ENCODE measurements at regions not wholly inside any gene's neighbourhood (a gene's known extent, or its start where the extent isn't known, plus 50 kb on each side); places are given as distances from the start of the nearest gene placed in this dataset.
A peak's percentile ranks its signal among the peaks of the same experiment; 100 is the strongest.

DNA sequence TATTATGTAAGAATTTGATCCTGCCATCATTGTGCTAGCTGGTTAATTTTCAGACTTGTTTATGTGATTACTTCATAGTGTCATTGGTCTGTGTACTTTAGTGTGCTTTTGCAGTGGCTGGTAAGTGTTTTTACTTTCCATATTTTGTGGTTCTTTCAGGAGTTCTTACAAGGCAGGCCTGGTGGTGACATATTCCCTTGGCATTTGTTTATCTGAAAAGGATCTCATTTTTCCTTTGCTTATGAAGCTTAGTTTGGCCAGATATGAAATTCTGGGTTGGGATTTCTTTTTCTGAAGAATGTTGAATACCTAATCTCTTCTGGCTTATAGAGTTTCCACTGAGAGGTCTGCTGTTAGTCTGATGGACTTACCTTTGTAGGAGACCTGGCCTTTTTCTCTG, 72.8 kb upstream of the MC4R start:
- DNase-seq: no peak

DNA sequence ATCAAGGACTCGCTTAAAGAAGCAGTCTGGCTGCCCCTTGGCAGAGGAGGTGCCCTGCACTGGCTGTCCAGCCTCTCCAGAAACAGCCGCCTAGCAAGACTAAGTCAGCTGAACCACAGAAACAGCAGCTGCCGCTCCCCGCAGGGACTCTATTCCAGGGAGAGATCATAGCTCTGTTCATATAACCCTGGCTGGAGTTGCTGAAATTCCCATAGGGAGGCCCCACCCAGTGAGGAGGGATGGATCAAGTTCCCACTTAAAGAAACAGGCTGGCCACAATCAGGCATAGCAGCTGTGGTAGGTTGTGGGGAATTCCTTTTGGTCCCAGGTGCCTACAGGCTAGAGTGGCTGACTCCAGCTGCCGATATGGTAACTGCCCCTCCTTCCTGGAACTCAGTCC, 74.2 kb upstream of the MC4R start:
- DNase-seq: peak; percentile 39

DNA sequence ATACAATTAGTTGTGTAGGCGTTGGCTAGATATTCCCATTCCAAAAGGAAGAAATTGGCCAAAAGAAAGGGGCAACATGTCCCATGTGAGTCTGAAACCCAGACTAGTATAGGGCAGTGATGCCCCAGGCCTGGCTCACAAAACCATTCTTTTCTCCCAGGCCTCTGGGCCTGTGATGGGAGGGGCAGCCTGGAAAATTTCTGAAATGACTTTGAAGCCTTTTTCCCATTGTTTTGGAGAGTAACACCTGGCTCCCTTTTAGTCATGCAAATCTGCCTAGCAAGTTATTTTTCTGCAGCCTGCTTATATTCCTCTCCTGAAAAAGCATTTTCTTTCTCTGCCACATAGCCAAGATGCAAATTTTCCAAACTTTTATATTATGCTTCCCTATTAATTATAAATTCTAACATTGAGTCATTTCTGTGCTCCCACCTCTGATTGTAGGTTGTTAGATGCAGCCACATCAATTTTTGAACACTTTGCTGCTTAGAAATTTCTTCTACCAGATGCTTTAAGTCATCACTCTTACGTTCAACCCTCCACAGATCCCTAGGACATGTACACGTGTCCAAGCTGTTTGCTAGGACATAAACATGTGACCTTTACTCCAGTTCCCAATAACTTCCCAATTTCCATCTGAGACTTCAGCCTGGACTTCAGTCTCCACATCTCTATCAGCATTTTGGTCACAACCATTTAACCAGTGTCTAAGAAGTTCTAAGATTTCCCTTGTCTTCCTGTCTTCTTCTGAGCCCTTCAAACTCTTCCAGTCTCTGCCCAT, 76.1 kb upstream of the MC4R start:
- DNase-seq: no peak

DNA sequence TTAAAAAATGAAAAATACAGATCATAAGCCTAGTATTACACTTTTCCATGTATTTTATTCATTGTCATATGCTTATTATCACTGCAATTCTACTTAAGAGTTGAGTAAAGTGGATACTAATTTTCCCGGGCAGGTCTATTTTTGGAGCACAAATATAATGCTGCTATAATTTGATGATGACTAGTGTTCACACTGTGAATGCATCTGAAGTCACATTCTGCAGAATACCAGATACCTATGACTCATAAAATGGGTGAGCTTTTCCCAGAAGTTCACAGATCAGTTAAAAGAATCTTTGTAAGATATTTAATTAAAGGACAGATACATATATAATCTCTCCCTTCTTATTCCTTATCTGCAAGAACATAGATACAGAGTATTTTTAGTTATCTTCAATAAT, 79.8 kb upstream of the MC4R start:
- no peak for DNase-seq

DNA sequence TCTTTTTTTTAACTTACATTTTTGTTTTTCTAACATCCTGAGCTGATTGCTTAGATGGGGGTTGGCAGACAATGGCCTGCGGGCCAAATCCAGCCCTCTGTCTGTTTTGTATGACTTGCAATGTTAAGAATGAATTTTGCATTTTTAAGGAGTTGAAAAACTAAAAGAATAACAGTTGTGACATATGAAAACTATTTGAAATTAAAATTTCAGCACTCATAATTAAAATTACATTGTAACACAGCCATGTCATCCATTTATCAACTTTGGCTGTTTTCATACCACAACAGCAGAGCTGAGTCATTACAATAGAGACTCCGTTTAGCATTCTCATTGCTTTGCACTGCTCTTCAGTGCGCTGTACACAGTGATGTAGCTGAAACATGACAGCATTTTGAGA, 94.1 kb upstream of the MC4R start:
- no peak for DNase-seq

DNA sequence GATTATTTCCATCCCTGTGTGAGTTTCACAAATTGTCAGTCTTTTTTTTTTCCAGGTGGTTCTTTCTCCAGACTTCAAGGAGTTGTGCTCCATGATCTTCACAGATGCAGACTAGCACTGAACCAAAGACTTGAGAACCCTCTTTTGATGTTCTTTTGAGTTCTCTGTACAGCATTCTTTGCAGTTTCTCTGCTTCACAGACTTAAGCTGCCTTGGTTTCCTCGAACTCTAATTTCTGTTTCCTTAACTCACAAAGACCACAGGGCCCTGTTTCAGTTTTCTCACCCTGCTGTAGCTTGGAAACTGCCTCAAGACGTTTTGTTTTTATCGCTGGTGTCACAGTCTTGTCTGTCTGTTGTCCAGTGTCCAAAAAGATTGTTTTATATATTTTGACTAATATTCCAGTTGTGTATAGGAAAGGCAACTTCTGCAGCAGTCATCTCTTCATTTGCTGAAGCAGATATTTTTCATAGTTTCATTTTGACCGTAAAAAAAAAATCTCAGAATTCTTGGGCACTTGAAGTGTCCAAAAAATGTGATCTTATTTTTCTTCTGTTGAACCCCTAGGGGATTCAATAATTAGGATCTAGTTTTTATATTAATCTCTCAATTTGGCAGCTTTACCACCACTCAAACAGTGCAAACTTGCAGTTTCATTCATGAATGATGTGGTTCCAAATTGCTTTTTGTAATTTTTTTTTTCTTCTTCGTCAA, 97.0 kb upstream of the MC4R start:
- DNase-seq: no peak

DNA sequence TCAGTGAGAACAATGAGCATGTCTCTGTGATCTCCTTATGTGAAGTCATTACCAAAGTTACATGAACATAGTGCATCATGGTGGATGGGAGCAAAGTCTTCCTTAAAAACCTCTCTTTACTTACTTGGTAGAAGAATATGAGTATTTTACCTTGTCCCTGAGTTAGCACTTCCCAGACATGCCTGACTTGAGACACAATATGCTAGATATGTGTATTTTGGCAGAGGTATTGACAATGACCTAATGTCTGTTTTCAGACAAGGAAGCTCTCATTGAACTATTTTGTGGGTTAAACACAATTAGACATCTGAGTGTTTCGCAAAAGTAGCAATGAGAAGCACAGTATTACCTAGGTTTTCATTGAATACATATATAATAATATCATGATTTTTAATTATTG, 99.1 kb upstream of the MC4R start:
- DNase-seq: peak; percentile 10

DNA sequence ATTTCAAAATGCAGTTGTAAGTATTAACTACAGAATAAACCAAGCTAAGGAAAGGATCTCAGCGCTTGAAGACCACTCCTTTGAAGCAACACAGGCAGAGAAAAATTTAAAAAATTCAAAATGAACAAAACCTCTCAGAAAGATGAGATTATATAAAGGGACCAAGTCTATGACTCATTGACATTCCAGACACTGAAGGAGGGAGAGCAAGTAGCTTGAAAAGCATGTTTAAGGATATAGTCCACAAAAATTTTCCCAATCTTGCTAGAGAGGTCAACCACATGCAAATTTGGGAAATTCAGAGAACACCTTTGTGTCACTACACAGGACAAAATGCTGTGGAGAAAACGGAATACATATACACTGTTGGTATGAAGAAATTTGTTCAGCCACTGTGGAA, 112.6 kb upstream of the MC4R start:
- DNase-seq: no peak

DNA sequence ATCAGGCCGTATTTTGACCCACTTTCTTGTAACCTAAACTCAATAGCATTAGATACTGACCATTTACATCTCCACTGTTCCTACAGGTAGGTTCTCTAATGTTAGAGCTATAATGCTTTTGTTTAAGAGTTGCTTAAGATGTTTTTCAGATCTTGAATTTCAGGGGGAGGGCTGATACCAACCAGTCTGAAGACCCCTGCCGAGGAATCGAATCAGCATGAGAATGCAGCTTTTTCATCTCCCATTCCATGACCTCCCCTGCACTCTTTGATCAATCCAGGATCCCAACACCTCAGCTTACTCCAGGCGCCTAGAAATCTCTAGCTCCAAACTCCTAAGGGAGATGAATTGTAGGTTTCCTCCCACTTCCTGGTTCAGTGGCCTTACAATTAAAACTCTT, 120.5 kb upstream of the MC4R start:
- no peak for DNase-seq

DNA sequence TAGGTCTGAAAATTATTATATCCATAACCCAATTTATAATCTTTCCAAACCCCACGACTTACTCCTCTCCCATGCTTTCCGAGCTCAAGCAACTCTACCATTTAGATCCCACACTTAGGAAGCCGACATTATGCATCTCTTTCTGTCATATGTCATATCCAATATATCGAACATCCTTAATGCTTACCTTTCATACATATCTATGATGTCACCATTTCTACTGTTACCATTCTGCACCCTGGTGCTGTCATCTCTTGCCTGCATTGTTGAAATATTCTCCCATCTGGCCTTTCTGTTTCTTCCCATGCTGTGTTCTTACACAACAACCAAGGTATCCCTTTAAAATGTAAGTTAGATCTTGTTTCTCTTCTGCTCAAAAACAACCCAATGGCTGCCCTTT, 127.1 kb upstream of the MC4R start:
- DNase-seq: no peak

DNA sequence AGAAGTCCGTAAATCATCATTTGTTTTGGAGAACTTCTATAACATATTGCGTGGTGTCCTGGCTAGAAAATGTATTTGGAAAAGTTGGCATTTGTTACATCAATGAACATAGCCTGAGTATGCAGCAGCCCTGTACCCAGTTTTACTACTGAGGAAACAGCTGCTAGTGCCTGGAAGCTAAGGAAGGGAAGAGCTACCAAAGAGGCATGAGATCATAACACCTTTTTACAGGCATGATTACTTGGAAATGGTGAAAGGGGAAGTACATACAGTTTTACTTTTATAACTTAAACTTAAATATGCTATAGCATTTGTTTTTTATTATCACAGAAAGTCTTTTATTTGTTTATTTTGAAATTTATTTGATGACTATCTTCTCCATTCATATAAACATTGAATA, 128.4 kb upstream of the MC4R start:
- DNase-seq: no peak

DNA sequence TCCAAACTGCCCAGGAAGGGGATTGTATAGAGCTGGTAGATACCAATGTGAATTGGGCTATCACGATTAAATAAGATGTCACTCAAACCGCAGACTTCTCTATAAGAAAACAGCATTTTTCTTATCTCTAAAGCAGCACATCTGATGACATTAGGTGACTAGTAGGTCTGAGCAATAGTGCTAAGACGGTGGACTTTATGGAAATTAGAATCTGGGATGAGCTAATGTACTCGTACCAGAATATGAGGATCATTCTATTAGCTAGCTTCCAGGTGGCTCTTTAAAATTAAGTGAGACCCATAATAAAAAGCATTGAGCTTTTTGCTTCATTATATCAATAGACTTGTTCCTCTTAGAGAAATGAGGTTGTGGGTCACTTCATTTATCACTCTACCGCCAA, 130.0 kb upstream of the MC4R start:
- DNase-seq: no peak

DNA sequence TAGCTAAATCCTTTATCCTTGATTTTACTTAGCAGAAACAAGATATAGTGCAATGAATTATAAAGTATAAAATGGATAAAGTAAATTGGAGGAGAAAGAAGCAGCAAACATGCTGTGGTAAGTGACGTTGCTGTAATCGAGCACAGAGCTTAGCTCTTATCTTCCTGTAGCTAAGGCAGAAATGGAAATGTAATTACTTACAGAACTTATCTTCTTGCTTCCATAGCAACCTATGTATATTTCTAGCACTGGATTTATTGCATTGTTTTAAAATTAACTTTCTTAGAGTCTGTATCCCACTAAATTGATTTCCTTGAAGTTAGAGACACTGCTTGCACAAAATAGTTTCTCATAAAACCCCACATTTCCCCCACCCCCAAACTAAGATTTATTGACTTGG, 130.6 kb upstream of the MC4R start:
- DNase-seq: no peak

DNA sequence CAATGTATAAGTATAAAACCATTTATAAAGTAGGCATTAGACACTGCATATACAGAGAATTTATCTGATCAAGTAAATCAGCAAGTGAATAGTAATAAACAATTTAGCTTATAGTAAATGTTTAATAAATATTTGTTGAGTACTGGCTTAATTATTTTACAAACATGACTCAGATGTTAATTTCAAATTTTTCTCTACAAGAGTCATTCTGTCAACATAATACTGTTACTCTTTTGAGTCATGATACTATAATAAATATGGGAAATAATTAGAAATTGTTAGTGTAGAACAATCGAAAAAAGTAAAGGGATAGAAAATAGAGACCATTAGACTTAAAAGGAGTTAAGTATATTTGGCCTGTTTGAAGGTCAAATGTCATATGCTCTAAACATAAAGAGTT, 133.6 kb upstream of the MC4R start:
- no peak for DNase-seq

DNA sequence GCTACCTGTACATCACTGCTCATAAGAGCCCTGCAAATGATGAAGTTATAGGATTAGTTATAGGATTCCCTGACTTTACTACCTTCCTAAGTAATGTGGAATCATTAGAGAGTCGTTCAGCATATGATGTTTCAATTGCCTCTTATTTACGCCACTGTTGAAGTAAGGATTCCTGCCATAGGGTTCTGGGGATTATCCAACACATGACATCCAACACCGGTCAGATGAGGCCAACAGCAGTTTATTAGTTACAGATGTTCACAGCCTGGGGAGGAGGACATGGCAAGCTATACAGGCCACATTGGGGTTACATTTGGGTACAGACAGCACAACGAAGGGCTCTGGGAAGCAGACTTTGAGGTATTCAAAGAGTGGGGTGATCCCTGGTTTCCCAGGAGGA, 134.1 kb upstream of the MC4R start:
- DNase-seq: peak; percentile 3

DNA sequence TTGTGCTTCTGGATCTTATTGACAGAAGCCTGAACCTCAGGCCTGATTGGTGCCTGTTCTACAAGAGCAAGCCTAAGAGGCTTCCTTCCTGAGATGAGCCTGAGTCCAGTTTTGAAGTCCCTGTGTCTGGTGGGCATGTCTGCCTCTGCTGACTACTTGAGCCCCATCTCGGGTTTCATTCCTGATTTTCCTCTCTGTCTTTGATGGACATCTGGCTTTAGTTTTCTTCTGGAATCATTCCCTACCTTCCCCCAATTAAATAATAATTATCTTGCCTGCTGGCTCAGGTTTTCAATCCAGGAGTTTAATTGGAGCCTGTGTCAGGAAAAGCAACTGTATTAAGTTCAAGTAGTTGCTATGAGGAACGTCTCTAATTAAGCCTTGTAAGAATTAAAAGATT, 135.5 kb upstream of the MC4R start:
- DNase-seq: peak; percentile 16

DNA sequence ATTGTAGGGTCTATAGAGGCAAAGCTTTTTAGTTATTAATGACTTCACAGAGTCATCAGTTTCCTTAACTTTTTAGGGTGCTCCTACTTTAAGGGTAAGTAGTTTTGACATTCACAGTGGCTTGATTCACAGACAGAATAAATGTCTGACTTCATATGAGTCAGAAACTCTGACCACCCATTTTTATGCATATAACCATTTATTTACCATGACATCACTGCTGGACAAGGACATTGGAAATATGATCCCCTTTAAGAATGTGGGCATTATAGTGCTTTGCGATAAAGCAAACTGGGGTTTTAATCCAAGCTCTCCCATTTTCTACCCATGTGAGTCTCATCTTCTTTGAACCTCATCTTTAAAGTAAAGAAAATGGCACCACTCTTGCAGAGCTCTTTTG, 162.0 kb upstream of the MC4R start:
- no peak for DNase-seq

DNA sequence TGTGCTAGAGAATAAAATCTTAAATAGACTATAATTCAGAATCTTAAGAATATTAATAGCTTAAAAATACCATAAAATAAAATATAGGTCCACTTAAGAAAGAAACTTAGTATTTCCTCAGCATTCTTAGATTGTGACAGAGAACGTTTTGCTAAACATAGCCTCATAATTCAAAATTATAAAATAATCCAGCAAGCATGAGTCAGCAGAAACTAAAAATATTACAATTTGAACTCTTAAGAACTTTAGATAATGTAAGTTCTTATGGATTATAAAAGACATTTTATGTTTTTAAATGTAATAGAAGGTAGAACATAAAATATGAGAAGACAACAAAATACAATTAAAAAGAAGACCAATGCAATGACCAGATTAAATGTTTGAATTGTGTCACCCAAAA, 164.5 kb upstream of the MC4R start:
- no peak for DNase-seq

DNA sequence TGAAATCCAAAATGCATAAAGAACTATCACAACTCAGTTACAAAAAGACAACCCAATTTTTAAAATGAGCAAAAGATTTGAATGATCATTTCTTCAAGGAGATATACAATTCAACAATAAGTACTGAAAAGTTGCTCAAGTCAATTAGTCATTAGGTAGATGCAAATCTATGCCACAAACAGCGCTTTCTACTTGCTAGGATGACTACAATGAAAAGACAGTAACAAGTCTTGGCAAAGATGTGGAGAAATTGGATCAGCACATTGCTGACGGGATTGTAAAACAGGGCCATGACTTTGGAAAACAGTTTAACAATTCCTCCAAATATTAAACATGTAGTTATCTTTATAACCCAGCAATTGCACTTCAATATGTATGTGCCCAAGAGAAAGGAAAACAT, 166.3 kb upstream of the MC4R start:
- no peak for DNase-seq

DNA sequence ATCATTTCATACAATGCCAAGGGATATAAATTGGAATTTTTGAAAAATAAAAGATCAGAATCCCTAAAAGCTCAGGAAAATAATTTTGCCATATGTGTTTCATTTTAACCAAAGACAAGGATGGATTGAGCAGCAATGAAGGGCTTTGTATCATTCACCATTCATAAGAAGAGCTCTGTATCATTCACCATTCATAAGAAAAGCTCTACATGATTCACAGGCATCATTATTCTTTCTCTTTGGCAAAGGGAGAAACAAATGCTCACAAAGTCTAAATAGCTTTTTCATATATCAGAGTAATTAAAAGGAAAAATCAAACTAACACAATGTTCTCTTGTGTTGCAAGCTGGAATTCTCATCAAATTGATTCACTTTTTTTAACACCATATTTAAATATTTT, 169.1 kb upstream of the MC4R start:
- no peak for DNase-seq

DNA sequence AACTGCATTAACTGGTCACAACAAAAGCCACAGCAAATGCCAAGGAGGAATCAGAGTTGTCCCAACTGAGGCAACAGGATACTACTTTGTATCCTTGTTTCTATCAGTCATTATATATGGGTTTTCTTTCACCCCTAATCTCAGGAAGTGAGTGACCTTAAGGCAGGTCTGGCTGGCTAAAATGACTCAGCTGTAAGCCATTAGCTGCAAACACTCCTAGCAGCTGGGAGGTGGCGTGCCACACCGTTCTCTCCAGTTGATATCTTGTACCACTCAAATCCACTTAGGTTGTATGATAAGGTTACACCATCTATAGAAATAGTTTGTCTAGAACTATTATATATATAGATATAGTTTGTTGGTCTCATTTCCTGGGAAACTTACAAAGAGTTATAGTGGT, 171.1 kb upstream of the MC4R start:
- DNase-seq: no peak

DNA sequence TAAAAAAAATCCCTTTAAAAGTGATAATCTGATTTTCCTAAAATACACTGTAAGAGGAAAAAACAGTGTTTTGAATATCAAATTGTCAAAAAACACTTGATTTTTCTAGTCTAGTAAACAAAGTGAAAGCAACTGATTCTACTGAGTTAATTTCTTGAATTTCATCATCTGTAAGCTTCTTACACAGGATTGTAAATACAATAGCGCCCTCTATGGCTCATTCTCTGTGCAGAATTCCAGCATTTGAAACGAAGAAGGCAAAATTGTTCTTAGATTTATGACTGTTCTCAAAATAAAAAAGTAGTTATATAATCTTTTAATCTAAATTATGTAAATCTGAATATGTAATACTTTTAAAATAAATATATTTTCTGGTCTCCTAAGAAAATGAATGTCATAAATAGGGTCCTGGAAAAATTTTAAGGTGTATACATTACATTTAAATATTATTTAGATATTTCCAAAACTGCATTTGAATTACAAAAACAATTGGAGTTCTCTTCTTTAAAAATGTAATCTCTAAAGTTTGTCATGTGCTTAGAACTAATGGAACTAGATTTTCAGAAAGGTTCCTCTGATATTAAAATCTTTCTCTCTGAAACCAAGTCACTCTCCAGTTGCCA, 176.9 kb upstream of the MC4R start:
- peak; percentile 86 for DNase-seq

DNA sequence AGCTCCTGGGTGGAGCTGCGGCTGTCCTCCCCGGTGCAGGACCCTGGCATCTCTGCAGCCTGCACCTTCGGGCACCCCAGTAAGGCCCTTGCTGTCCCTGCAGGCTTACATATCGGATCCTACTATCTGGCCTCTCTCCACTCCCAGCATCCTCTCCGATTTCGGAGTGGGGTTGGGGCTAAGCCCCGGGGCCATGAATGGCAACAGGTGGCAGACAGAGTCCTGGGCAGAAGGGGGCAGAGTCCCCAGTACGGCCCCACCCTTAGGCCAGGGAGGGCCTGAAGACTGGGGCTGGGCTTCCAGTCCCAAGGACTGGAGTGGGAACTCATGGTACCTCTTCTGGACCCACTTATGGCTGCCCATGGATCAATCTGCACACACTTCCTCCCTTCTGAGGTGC, 180.4 kb upstream of the MC4R start:
- DNase-seq: no peak

DNA sequence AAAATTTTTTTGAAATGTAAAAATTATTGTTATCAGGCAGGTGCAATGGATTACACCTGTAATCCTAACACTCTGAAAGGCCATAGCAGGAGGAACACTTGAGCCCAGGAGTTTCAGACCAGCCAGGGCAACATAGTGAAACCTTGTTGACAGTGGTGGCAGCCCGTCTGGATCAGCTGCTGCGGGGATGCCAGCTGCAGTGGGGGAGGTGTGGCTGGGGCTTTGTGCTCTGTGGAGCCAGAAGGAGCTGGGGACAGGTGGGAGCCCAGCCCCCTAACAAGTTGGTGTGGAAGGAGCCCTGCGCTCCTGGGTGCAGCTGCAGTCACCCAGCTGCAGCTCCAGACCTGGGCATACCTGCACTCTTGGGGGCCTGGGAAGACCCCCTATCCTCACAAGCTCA, 182.4 kb upstream of the MC4R start:
- DNase-seq: no peak

DNA sequence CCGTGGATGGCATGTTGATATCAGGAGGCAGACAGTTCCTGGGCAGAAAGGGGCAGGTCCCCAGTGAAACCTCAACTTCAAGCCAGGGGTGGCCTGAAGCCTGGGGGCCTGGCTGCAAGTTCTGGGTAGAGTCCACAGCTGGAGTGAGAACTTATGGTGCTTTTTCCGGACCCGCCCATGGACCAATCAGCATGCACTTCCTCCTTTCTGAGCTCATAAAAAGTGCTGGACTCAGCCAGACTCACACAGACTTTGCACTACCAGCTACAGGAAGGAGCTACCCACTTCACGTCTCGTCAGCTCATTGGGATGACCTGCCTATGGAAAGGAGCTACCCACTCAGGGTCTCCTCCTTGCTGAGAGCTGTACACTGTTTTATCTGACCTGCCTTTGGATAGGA, 183.1 kb upstream of the MC4R start:
- no peak for DNase-seq
